CD4-positive, alpha-beta T cell treated with Interleukin-17A for 4 hours (primary cell): ENCODE measurements at regions not wholly inside any gene's neighbourhood (a gene's known extent, or its start where the extent isn't known, plus 50 kb on each side); places are given as distances from the start of the nearest gene placed in this dataset.

Experiments used
- DNase-seq: peaks from one replicate; pipeline ENCODE4 v3.0.0-alpha.2; 2020; ENCODE audit warnings: mixed read lengths

GRCh38 chr10:123463181-123463580 is 203.0 kb upstream of the GPR26 start:
- no peak for DNase-seq

GRCh38 chr10:123463698-123464097 is 202.5 kb upstream of the GPR26 start:
- DNase-seq: no peak

GRCh38 chr10:123464430-123465323 is 201.5 kb upstream of the GPR26 start:
- no peak for DNase-seq

GRCh38 chr10:123470336-123470921 is 195.7 kb upstream of the GPR26 start:
- DNase-seq: no peak

GRCh38 chr10:123471811-123472210 is 194.3 kb upstream of the GPR26 start:
- no peak for DNase-seq

- DNase-seq: no peak
Measured at GRCh38 chr10:123472606-123473005, 193.5 kb upstream of the GPR26 start.

- DNase-seq: no peak
Measured at GRCh38 chr10:123474700-123475099, 191.5 kb upstream of the GPR26 start.

- DNase-seq: no peak
Measured at GRCh38 chr10:123475466-123475865, 190.7 kb upstream of the GPR26 start.

- DNase-seq: no peak
Measured at GRCh38 chr10:123478116-123478515, 188.0 kb upstream of the GPR26 start.

GRCh38 chr10:123479640-123480039 is 186.5 kb upstream of the GPR26 start:
- DNase-seq: no peak

- DNase-seq: no peak
Measured at GRCh38 chr10:123480344-123480743, 185.8 kb upstream of the GPR26 start.

GRCh38 chr10:123480845-123481244 is 185.3 kb upstream of the GPR26 start:
- no peak for DNase-seq

- no peak for DNase-seq
Measured at GRCh38 chr10:123484722-123485121, 181.4 kb upstream of the GPR26 start.

GRCh38 chr10:123485341-123485960 is 180.7 kb upstream of the GPR26 start:
- no peak for DNase-seq

- no peak for DNase-seq
Measured at GRCh38 chr10:123488436-123488835, 177.7 kb upstream of the GPR26 start.

GRCh38 chr10:123491364-123491763 is 174.8 kb upstream of the GPR26 start:
- no peak for DNase-seq

- DNase-seq: no peak
Measured at GRCh38 chr10:123492016-123492415, 174.1 kb upstream of the GPR26 start.

GRCh38 chr10:123494301-123494808 is 171.8 kb upstream of the GPR26 start:
- no peak for DNase-seq

- no peak for DNase-seq
Measured at GRCh38 chr10:123496375-123496774, 169.8 kb upstream of the GPR26 start.

GRCh38 chr10:123496996-123497660 is 169.0 kb upstream of the GPR26 start:
- DNase-seq: no peak

GRCh38 chr10:123500110-123500509 is 166.0 kb upstream of the GPR26 start:
- DNase-seq: no peak

- DNase-seq: no peak
Measured at GRCh38 chr10:123501148-123501547, 165.0 kb upstream of the GPR26 start.

GRCh38 chr10:123502983-123503382 is 163.2 kb upstream of the GPR26 start:
- DNase-seq: no peak
